ENCODE measurements at regions not wholly inside any gene's neighbourhood (a gene's known extent, or its start where the extent isn't known, plus 50 kb on each side); places are given as distances from the start of the nearest gene placed in this dataset.

GRCh38 chr20:6665161-6665560 lies 102.3 kb upstream of the BMP2 start:
- TF ChIP-seq CTCF (IDR thresholded peaks at IDR 0.05 in 8 of 11, conservative IDR thresholded peaks at IDR 0.05 in 3 of 11) = no peak
- TF ChIP-seq POLR2AphosphoS5 (IDR thresholded peaks at IDR 0.05) = no peak
- no peak for TF ChIP-seq POLR2A (IDR thresholded peaks at IDR 0.05)

Measured in spleen (tissue), 7 donors.